HEK293T (cell line): ENCODE measurements at regions not wholly inside any gene's neighbourhood (a gene's known extent, or its start where the extent isn't known, plus 50 kb on each side); places are given as distances from the start of the nearest gene placed in this dataset.

Source experiments
- CTBP1 ChIP-seq: fragments of 450-650 bp; IDR thresholded peaks from 2 replicates; pipeline ENCODE4 v1.6.1; 2016; ENCODE audit warnings: borderline replicate concordance
- ELF4 ChIP-seq: fragments of 450-650 bp; IDR thresholded peaks from 2 replicates; pipeline ENCODE4 v1.6.1; 2017; ENCODE audit warnings: antibody characterized with exemption
- FOXA1 ChIP-seq: fragments of 450-650 bp; IDR thresholded peaks from 2 replicates; pipeline ENCODE4 v1.6.1; 2016; ENCODE audit warnings: mild to moderate bottlenecking
- FOXM1 ChIP-seq: fragments of 450-650 bp; IDR thresholded peaks from 2 replicates; pipeline ENCODE4 v1.6.1; 2017; ENCODE audit warnings: mild to moderate bottlenecking, borderline replicate concordance
- HDGF ChIP-seq: fragments of 450-650 bp; IDR thresholded peaks from 2 replicates; pipeline ENCODE4 v1.6.1; 2017; ENCODE audit warnings: antibody characterized with exemption, borderline replicate concordance
- PKNOX1 ChIP-seq: fragments of 450-650 bp; IDR thresholded peaks from 2 replicates; pipeline ENCODE4 v1.6.1; 2016
- SP1 ChIP-seq: fragments of 450-650 bp; IDR thresholded peaks from 2 replicates; pipeline ENCODE4 v1.6.1; 2017
- TARDBP ChIP-seq: fragments of 450-650 bp; IDR thresholded peaks from 2 replicates; pipeline ENCODE4 v1.6.1; 2016

- TF ChIP-seq PKNOX1: no peak
- TF ChIP-seq HDGF: no peak
- no peak for TF ChIP-seq FOXA1
- TF ChIP-seq TARDBP: no peak
- TF ChIP-seq SP1: no peak
- no peak for TF ChIP-seq CTBP1
- TF ChIP-seq FOXM1: no peak
- TF ChIP-seq ELF4: no peak
Measured at GRCh38 chr4:148962539-148963290, 520.5 kb upstream of the NR3C2 start.
